ENCODE measurements at regions not wholly inside any gene's neighbourhood (a gene's known extent, or its start where the extent isn't known, plus 50 kb on each side); places are given as distances from the start of the nearest gene placed in this dataset.

GRCh38 chr5:99706160-99706559, 777.4 kb upstream of the CHD1 start:
- WGBS, 3 donors, result 90 to 99% (median 96%) methylated on average over 8 of the region's 8 CpGs
- no peak for TF ChIP-seq CTCF (IDR thresholded peaks at IDR 0.05)
- ATAC-seq (no peak), DNase-seq (peak in 1 of 2 donors; percentile 24)
- Histone ChIP-seq H3K9me3 (no peaks in the 10 kb centered on the region), H3K36me3 (ENCODE audit: insufficient read depth in 1 of 2, low read depth in 1 of 2) (no peaks in the 10 kb centered on the region), H3K27ac (no peak overlapping the region), H3K27me3 (ENCODE audit: insufficient read depth in 3 of 3, low read length in 2 of 3) (no peaks in the 10 kb centered on the region), H3K4me1 (no peaks in the 10 kb centered on the region), H3K4me3 (no peak overlapping the region)
- intact Hi-C loops (cut with DNase I), result no loop called here

GRCh38 chr5:99702565-99702964, 773.8 kb upstream of the CHD1 start:
- Histone ChIP-seq H3K27me3 (ENCODE audit: insufficient read depth in 3 of 3, low read length in 2 of 3) (no peaks in the 10 kb centered on the region), H3K27ac (no peak overlapping the region), H3K9me3 (no peaks in the 10 kb centered on the region), H3K36me3 (ENCODE audit: insufficient read depth in 1 of 2, low read depth in 1 of 2) (no peaks in the 10 kb centered on the region), H3K4me3 (no peak overlapping the region), H3K4me1 (no peaks in the 10 kb centered on the region)
- no peak for DNase-seq
- ATAC-seq, result no peak
- WGBS, 3 donors, result 73 to 74% (median 73%) methylated on average over 5 of the region's 5 CpGs
- TF ChIP-seq CTCF (IDR thresholded peaks at IDR 0.05), result no peak
- intact Hi-C loops (cut with DNase I), result no loop called here

- no peaks in the 10 kb centered on the region for H3K9me3 ChIP-seq
- no peak overlapping the region for H3K27ac ChIP-seq
- H3K4me3 ChIP-seq, result no peak overlapping the region
- no peaks in the 10 kb centered on the region for H3K36me3 ChIP-seq (ENCODE audit: insufficient read depth in 1 of 2, low read depth in 1 of 2)
- ATAC-seq, result no peak
- peak in 1 of 2 donors; percentile 12 for DNase-seq
- no peak for TF ChIP-seq CTCF (IDR thresholded peaks at IDR 0.05)
- 78 to 82% (median 80%) methylated on average over 10 of the region's 10 CpGs for WGBS, 3 donors
- H3K4me1 ChIP-seq, result no peaks in the 10 kb centered on the region
- no peaks in the 10 kb centered on the region for H3K27me3 ChIP-seq (ENCODE audit: insufficient read depth in 3 of 3, low read length in 2 of 3)
- intact Hi-C loops (cut with DNase I), result no loop called here
Observed at GRCh38 chr5:99694884-99695283, 766.1 kb upstream of the CHD1 start.

GRCh38 chr5:99686538-99686937, 757.7 kb upstream of the CHD1 start:
- TF ChIP-seq CTCF (IDR thresholded peaks at IDR 0.05), result no peak
- Histone ChIP-seq H3K36me3 (ENCODE audit: insufficient read depth in 1 of 2, low read depth in 1 of 2) (no peaks in the 10 kb centered on the region), H3K9me3 (no peaks in the 10 kb centered on the region), H3K27me3 (ENCODE audit: insufficient read depth in 3 of 3, low read length in 2 of 3) (no peaks in the 10 kb centered on the region), H3K4me1 (no peaks in the 10 kb centered on the region), H3K27ac (no peak overlapping the region), H3K4me3 (no peak overlapping the region)
- 67 to 70% (median 67%) methylated on average over 7 of the region's 7 CpGs for WGBS, 3 donors
- no peak for ATAC-seq
- intact Hi-C loops (cut with DNase I), result no loop called here
- no peak for DNase-seq

- H3K27ac ChIP-seq, result no peak overlapping the region
- no peaks in the 10 kb centered on the region for H3K27me3 ChIP-seq (ENCODE audit: insufficient read depth in 3 of 3, low read length in 2 of 3)
- no peaks in the 10 kb centered on the region for H3K36me3 ChIP-seq (ENCODE audit: insufficient read depth in 1 of 2, low read depth in 1 of 2)
- 71 to 74% (median 74%) methylated on average over 6 of the region's 6 CpGs for WGBS, 3 donors
- intact Hi-C loops (cut with DNase I), result no loop called here
- DNase-seq, result no peak
- no peak for TF ChIP-seq CTCF (IDR thresholded peaks at IDR 0.05)
- H3K4me1 ChIP-seq, result no peaks in the 10 kb centered on the region
- no peak for ATAC-seq
- no peaks in the 10 kb centered on the region for H3K9me3 ChIP-seq
- H3K4me3 ChIP-seq, result no peak overlapping the region
Observed at GRCh38 chr5:99675974-99676373, 747.2 kb upstream of the CHD1 start.
